ENCODE measurements at regions not wholly inside any gene's neighbourhood (a gene's known extent, or its start where the extent isn't known, plus 50 kb on each side); places are given as distances from the start of the nearest gene placed in this dataset.
"Not testable (repeated sequence)": the region's sequence is repeated elsewhere in the genome, so short reads cannot be mapped to it uniquely, and the experiment has no call there.

DNA sequence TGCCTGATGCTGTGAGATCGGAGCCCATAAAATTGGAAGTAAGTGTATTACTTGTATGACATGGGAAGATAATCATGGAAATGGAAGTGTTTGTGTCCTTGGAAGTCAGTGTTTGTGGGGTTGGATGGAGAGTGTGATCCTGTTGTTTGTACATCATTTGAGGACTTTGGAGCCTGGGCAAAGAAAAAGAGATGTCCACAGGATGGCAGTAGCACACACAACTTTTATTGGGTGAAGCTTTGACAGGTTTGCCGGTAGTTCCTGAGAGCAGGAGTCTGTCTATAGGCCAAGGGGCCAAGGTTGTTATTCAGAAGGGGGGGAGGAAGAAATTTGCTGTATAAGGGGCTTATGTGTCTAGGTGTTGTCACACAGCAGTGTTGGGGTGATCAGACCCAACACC, 533.3 kb downstream of the RPIA start:
- not testable (repeated sequence) for H3K9me3 ChIP-seq (ENCODE audit: low read length)

DNA sequence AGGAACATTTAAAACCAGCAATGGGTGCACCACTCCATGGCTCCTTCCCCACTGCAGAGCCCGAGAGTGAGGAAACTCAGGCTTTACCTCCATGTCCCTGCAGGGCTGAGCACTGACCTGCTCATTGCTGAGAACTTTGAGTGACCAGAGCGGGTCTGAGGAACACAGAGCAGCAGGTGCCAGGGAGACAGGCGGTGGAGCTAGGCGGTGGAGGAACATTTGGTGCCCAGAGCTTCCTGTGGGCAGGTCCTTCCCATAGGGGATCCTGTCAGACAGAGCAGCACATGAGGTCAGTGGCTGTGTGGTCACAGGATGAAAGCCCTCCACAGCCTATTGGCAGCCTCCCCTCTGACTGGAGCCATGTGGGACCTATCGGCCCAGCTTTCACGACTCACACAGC, 538.5 kb downstream of the RPIA start:
- not testable (repeated sequence) for H2AFZ ChIP-seq (ENCODE audit: low read depth, low read length); H4K20me1 ChIP-seq (ENCODE audit: insufficient read depth); H3K27ac ChIP-seq (ENCODE audit: low read length)

More for the DNA sequence above, 533.3 kb downstream of the RPIA start:
- H3K9me2 ChIP-seq (ENCODE audit: insufficient read depth, low read length); H3K27ac ChIP-seq (ENCODE audit: low read length); H3K79me2 ChIP-seq (replicated peaks; ENCODE audit: insufficient read depth, low read length); H3K27me3 ChIP-seq (ENCODE audit: insufficient read depth, low read depth, low read length); H3K9ac ChIP-seq (ENCODE audit: low read length); H2AFZ ChIP-seq (ENCODE audit: low read depth, low read length); H3F3A ChIP-seq (ENCODE audit: insufficient read depth, low read length, poor library complexity, severe bottlenecking); H4K20me1 ChIP-seq (ENCODE audit: insufficient read depth); H3K4me3 ChIP-seq (ENCODE audit: low read length); H3K4me2 ChIP-seq (ENCODE audit: low read length); H3K36me3 ChIP-seq (ENCODE audit: insufficient read depth, low read length): not testable (repeated sequence)

DNA sequence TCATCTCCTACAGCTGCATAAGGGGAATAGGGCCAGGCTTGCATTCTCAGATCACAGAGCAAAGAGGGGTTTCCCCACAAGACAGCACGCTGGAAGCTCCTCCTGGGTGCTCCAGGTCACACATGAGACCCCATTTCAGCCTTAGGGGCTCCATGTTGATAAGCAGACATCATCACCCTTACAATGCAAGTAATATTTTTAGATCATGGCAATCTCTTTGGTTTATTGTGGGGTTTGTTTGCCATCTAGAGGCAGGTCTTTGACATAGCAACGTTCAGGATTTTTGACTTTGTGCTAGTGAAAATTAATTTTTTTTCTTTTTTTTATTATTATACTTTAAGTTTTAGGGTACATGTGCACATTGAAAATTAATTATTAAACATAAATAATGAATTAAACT, 539.8 kb downstream of the RPIA start:
- H2AFZ ChIP-seq (ENCODE audit: low read depth, low read length); H3K4me2 ChIP-seq (ENCODE audit: low read length); H3K79me2 ChIP-seq (replicated peaks; ENCODE audit: insufficient read depth, low read length); H3K9me3 ChIP-seq (ENCODE audit: low read length); H3K9me2 ChIP-seq (ENCODE audit: insufficient read depth, low read length); H3K9ac ChIP-seq (ENCODE audit: low read length); H3K36me3 ChIP-seq (ENCODE audit: insufficient read depth, low read length); H3F3A ChIP-seq (ENCODE audit: insufficient read depth, low read length, poor library complexity, severe bottlenecking); H3K4me3 ChIP-seq (ENCODE audit: low read length); H4K20me1 ChIP-seq (ENCODE audit: insufficient read depth); H3K27ac ChIP-seq (ENCODE audit: low read length); H3K27me3 ChIP-seq (ENCODE audit: insufficient read depth, low read depth, low read length): not testable (repeated sequence)

More for the DNA sequence above, 538.5 kb downstream of the RPIA start:
- not testable (repeated sequence) for H3K4me3 ChIP-seq (ENCODE audit: low read length); H3K9ac ChIP-seq (ENCODE audit: low read length); H3K9me3 ChIP-seq (ENCODE audit: low read length); H3K27me3 ChIP-seq (ENCODE audit: insufficient read depth, low read depth, low read length); H3K4me2 ChIP-seq (ENCODE audit: low read length); H3K9me2 ChIP-seq (ENCODE audit: insufficient read depth, low read length); H3F3A ChIP-seq (ENCODE audit: insufficient read depth, low read length, poor library complexity, severe bottlenecking); H3K79me2 ChIP-seq (replicated peaks; ENCODE audit: insufficient read depth, low read length); H3K36me3 ChIP-seq (ENCODE audit: insufficient read depth, low read length)

DNA sequence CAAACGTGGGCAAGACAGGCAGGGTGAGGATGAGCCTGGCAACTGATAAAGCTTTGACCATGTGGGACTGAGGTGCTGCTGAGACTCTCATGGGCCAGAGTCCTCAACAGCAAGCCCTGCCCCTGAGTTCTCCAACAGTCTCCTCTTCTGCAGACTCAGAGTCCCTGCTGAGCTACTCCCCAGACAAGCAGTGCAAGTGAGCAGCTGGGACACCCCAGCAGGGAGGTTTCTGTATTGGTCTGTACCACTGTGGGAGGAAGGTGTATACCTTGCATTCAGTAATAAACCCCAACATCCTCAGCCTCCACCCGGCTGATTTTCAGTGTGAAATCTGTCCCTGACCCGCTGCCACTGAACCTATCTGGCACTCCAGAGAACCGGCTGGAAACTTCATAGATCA, 542.5 kb downstream of the RPIA start:
- not testable (repeated sequence) for H2AFZ ChIP-seq (ENCODE audit: low read depth, low read length); H3K9ac ChIP-seq (ENCODE audit: low read length); H3K79me2 ChIP-seq (replicated peaks; ENCODE audit: insufficient read depth, low read length); H3K4me2 ChIP-seq (ENCODE audit: low read length); H3K4me3 ChIP-seq (ENCODE audit: low read length); H4K20me1 ChIP-seq (ENCODE audit: insufficient read depth); H3K9me2 ChIP-seq (ENCODE audit: insufficient read depth, low read length); H3K36me3 ChIP-seq (ENCODE audit: insufficient read depth, low read length); H3K27ac ChIP-seq (ENCODE audit: low read length); H3F3A ChIP-seq (ENCODE audit: insufficient read depth, low read length, poor library complexity, severe bottlenecking); H3K9me3 ChIP-seq (ENCODE audit: low read length); H3K27me3 ChIP-seq (ENCODE audit: insufficient read depth, low read depth, low read length)

DNA sequence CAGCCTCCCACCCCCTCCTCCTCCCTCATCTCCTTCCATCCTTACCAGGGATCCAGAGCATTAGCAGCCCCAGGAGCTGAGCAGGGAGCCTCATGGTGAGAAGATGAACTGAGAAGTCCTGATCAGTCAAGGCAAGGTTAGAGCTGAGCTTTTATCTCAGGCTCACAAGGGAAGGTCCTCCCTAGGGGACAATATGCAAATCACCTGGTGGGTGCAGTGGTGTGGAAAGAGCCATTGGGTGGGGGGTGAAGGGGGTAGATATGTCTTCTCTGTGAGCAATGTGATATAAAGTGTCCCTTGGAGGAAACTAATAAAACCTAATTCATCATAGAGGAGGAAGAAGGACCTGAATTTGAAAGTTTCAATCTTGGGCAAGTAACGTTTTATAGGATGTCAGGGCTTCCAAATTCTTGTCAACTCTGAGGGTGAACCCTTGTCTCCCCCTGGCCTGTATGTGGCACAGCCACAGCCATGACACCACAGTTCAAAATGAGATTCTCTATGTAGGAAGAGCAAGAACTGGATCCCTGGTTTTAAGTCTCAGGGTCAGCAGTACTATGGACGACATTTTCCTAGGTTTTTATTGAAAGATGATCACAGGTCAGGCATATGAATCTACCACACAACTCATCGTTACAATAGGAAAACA, 543.5 kb downstream of the RPIA start:
- H3K4me3 ChIP-seq (ENCODE audit: low read length) = not testable (repeated sequence)

DNA sequence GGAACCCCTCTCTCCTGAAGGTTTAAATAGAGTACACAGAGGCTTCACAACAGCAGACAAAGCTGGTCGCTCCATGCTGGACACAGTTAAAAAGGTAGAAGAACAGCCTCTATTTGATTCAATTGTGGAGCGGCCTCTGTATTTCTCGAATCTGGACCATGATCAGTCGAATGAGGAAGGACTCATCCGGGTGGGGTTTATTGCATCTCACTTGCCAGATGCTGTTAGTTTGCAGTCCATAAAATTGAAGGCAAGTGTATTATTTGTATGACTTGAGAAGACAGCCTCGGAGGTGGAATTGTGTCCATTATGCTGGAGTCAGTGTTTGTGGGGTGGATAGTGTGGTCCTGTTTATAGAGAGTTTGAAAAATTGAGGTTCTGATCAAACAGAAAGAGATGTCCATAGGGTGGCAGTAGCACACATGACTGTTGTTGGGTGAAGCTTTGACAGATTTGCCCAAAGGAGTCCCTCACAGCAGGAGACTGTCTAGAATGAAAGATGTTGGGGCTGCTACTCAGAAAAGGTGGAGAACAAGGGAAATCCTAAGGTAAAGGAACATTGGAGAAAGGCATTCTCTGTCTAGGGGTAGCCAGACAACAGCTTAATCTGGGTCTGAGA, 545.5 kb downstream of the RPIA start:
- H2AFZ ChIP-seq (ENCODE audit: low read depth, low read length); H3K27ac ChIP-seq (ENCODE audit: low read length); H3K27me3 ChIP-seq (ENCODE audit: insufficient read depth, low read depth, low read length); H3F3A ChIP-seq (ENCODE audit: insufficient read depth, low read length, poor library complexity, severe bottlenecking); H3K4me2 ChIP-seq (ENCODE audit: low read length); H3K9ac ChIP-seq (ENCODE audit: low read length); H3K4me3 ChIP-seq (ENCODE audit: low read length); H3K9me2 ChIP-seq (ENCODE audit: insufficient read depth, low read length); H4K20me1 ChIP-seq (ENCODE audit: insufficient read depth); H3K79me2 ChIP-seq (replicated peaks; ENCODE audit: insufficient read depth, low read length); H3K9me3 ChIP-seq (ENCODE audit: low read length); H3K36me3 ChIP-seq (ENCODE audit: insufficient read depth, low read length): not testable (repeated sequence)

More for the DNA sequence above, 543.5 kb downstream of the RPIA start:
- H3K9me3 ChIP-seq (ENCODE audit: low read length); H3K9me2 ChIP-seq (ENCODE audit: insufficient read depth, low read length); H2AFZ ChIP-seq (ENCODE audit: low read depth, low read length); H3K36me3 ChIP-seq (ENCODE audit: insufficient read depth, low read length); H3F3A ChIP-seq (ENCODE audit: insufficient read depth, low read length, poor library complexity, severe bottlenecking); H3K27ac ChIP-seq (ENCODE audit: low read length); H4K20me1 ChIP-seq (ENCODE audit: insufficient read depth); H3K79me2 ChIP-seq (replicated peaks; ENCODE audit: insufficient read depth, low read length); H3K27me3 ChIP-seq (ENCODE audit: insufficient read depth, low read depth, low read length); H3K4me2 ChIP-seq (ENCODE audit: low read length); H3K9ac ChIP-seq (ENCODE audit: low read length): not testable (repeated sequence)

DNA sequence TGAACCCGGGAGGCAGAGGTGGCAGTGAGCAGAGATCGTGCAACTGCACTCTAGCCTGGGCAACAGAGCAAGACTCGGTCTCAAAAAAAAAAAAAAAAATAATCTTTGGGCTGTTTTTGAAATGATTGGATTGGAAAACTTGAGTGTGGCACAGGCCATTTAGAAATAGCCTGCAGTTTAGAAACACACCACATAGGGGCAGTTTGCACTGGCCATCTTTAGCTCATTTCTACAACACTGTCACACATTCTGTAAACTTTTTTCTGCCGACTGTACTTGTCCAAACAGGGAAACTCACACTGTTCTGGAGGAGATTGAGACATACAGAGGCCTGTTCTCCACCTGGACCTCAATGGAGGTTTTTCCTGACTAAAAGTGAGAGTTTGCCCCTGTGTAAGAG, 546.3 kb downstream of the RPIA start:
- H3K4me3 ChIP-seq (ENCODE audit: low read length); H4K20me1 ChIP-seq (ENCODE audit: insufficient read depth); H3F3A ChIP-seq (ENCODE audit: insufficient read depth, low read length, poor library complexity, severe bottlenecking); H3K9me2 ChIP-seq (ENCODE audit: insufficient read depth, low read length); H3K36me3 ChIP-seq (ENCODE audit: insufficient read depth, low read length); H3K9ac ChIP-seq (ENCODE audit: low read length); H2AFZ ChIP-seq (ENCODE audit: low read depth, low read length); H3K4me2 ChIP-seq (ENCODE audit: low read length); H3K79me2 ChIP-seq (replicated peaks; ENCODE audit: insufficient read depth, low read length); H3K27ac ChIP-seq (ENCODE audit: low read length); H3K27me3 ChIP-seq (ENCODE audit: insufficient read depth, low read depth, low read length); H3K9me3 ChIP-seq (ENCODE audit: low read length): not testable (repeated sequence)

DNA sequence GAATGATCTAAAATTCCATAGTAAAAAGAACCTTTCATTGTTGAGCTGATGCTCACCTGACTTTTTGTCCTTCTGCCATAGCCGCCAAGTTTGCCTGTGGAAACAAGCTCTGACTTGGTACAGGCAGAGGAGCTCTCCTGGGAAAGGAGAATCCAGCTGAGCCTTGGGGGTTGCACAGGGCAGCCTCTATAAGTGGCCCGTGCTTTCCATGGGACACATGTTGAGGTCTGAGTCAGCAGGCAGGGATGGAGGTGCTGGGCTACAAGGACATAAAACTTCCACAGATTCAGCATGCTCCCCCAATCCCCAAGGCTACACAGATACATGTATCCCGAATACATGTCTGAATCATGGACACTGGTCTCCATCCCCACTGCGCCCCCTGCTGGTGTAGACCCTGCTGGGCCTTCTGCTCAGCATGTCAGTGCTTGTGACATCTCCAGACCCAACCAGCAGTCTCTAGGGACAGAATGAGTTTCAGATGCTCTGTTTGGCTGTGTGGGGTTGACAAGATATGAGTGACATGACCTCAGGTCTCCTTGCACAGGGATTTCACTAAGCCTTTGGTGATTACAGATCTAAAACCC, 551.7 kb downstream of the RPIA start:
- H3K9ac ChIP-seq (ENCODE audit: low read length) = not testable (repeated sequence)

More for the DNA sequence above, 551.7 kb downstream of the RPIA start:
- H3K27me3 ChIP-seq (ENCODE audit: insufficient read depth, low read depth, low read length); H2AFZ ChIP-seq (ENCODE audit: low read depth, low read length); H3K4me3 ChIP-seq (ENCODE audit: low read length); H3K9me3 ChIP-seq (ENCODE audit: low read length); H3K27ac ChIP-seq (ENCODE audit: low read length); H4K20me1 ChIP-seq (ENCODE audit: insufficient read depth); H3K79me2 ChIP-seq (replicated peaks; ENCODE audit: insufficient read depth, low read length); H3K36me3 ChIP-seq (ENCODE audit: insufficient read depth, low read length); H3K9me2 ChIP-seq (ENCODE audit: insufficient read depth, low read length); H3F3A ChIP-seq (ENCODE audit: insufficient read depth, low read length, poor library complexity, severe bottlenecking); H3K4me2 ChIP-seq (ENCODE audit: low read length): not testable (repeated sequence)
